Fibroblast of the aortic adventitia (primary cell): ENCODE measurements at regions not wholly inside any gene's neighbourhood (a gene's known extent, or its start where the extent isn't known, plus 50 kb on each side); places are given as distances from the start of the nearest gene placed in this dataset. TPM values are rescaled to one million over a fixed set of nuclear protein-coding genes. Genes with fewer than 3 reads are reported as not detected.

Experiments used
- DNase-seq: peaks from one replicate; pipeline ENCODE4 v3.0.0-alpha.2; 2010; ENCODE audit warnings: low read depth
- H3K4me3 ChIP-seq: 2 replicates; pipeline ENCODE4 v1.5.1; 2011; ENCODE audit warnings: low read depth, mild to moderate bottlenecking, control low read depth, low read length, moderate library complexity
- small RNA-seq: library from RNA; depleted of rRNA; stranded (forward); fragments of <200 nt; gene quantifications from one replicate; pipeline ENCODE3, GENCODE V24; 2012
- TF ChIP-seq, protein P1 (sequence below): IDR thresholded peaks from 2 replicates; pipeline ENCODE4 v1.5.1; 2011; ENCODE audit warnings: mild to moderate bottlenecking, low read length, control low read depth, inconsistent platforms; ENCODE audit not compliant: insufficient read depth

DNA sequence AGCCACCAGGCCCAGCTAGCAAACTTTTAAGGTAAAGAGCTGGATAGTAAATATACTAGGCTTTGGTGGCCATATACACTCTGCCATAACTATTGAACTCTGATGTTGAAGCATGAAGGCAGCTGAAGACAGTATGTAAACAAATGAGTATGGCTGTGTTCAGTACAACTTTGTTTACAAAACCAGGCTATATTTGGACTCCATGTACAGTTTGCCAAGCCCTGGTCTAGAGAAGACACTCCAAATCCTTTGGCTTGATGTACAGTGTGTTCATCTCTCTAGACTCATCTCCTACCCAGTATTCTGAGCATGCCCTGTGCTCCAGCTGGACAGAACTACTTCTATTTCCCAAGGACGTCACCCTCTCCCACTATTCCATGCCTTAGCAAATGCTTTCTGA lies 54.3 kb upstream of the MEGF10 start:
- no peak overlapping the region for H3K4me3 ChIP-seq
- no peak for DNase-seq
- TF ChIP-seq, protein P1, sequence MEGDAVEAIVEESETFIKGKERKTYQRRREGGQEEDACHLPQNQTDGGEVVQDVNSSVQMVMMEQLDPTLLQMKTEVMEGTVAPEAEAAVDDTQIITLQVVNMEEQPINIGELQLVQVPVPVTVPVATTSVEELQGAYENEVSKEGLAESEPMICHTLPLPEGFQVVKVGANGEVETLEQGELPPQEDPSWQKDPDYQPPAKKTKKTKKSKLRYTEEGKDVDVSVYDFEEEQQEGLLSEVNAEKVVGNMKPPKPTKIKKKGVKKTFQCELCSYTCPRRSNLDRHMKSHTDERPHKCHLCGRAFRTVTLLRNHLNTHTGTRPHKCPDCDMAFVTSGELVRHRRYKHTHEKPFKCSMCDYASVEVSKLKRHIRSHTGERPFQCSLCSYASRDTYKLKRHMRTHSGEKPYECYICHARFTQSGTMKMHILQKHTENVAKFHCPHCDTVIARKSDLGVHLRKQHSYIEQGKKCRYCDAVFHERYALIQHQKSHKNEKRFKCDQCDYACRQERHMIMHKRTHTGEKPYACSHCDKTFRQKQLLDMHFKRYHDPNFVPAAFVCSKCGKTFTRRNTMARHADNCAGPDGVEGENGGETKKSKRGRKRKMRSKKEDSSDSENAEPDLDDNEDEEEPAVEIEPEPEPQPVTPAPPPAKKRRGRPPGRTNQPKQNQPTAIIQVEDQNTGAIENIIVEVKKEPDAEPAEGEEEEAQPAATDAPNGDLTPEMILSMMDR, result no peak

Small RNAs in the stretch of these regions (small RNA-seq; reads per million reads assigned to genes)
- gene AC011416.2 (not detected), gene MRPS5P3 (not detected)
